Parathyroid adenoma (tissue), 2 donors: ENCODE measurements at regions not wholly inside any gene's neighbourhood (a gene's known extent, or its start where the extent isn't known, plus 50 kb on each side); places are given as distances from the start of the nearest gene placed in this dataset.
A peak's percentile ranks its signal among the peaks of the same experiment; 100 is the strongest.

ENCODE experiments used
- H2AFZ ChIP-seq: fragments of 300-600 bp; sonication (generic); one replicate; pipeline ENCODE4 v1.7.0; 2017; ENCODE audit warnings: antibody characterized with exemption, mild to moderate bottlenecking
- H3K27ac ChIP-seq: fragments of 300-600 bp; sonication (generic); one replicate; pipeline ENCODE4 v1.7.0; 2017
- H3K27me3 ChIP-seq: fragments of 300-600 bp; sonication (generic); one replicate; pipeline ENCODE4 v1.7.0; 2017; ENCODE audit warnings: low read length; ENCODE audit not compliant: control insufficient read depth, insufficient read depth
- H3K36me3 ChIP-seq: fragments of 300-600 bp; sonication (generic); one replicate; pipeline ENCODE4 v1.7.0; 2017; ENCODE audit warnings: low read length; ENCODE audit not compliant: control insufficient read depth, insufficient read depth
- H3K4me1 ChIP-seq: fragments of 300-600 bp; sonication (generic); one replicate; pipeline ENCODE4 v1.7.0; 2017; ENCODE audit warnings: control low read depth
- H3K4me2 ChIP-seq: fragments of 300-600 bp; sonication (generic); one replicate; pipeline ENCODE4 v1.7.0; 2017; ENCODE audit warnings: low read length
- H3K4me3 ChIP-seq: fragments of 300-600 bp; sonication (generic); one replicate; pipeline ENCODE4 v1.7.0; 2017; ENCODE audit warnings: low read depth, low read length
- H3K79me2 ChIP-seq: fragments of 300-600 bp; sonication (generic); one replicate; pipeline ENCODE4 v1.7.0; 2017; ENCODE audit warnings: control low read depth
- H3K9ac ChIP-seq: fragments of 300-600 bp; sonication (generic); one replicate; pipeline ENCODE4 v1.7.0; 2017; ENCODE audit warnings: mild to moderate bottlenecking
- H3K9me3 ChIP-seq: fragments of 300-600 bp; sonication (generic); one replicate; pipeline ENCODE4 v1.7.0; 2017; ENCODE audit warnings: low read length; ENCODE audit not compliant: control insufficient read depth
- TF ChIP-seq, protein P1 (sequence below): fragments of 300-600 bp; sonication (generic); IDR thresholded peaks from one replicate; pipeline ENCODE4 v1.7.0; 2017; ENCODE audit warnings: antibody characterized with exemption, mild to moderate bottlenecking
- donor health status: primary hyperparathyroidism.

DNA sequence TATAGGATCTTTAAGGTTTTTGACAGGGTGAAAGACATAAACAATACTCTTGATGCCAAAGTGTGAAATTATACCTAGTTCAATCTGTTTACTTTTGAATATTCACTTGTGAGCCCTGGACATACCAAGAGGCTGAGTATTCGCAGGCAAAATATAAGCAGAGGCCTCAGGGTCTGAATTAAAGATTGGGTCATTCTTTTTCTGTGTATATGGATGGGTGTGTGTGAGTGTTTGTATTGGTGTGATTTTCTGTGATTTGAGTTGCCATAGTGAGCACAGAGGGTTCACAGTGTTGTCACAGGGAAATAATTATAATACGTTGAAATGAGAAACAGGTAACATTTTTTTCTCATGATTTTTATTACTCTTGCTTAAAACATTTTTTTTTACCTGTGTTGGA is 770.7 kb upstream of the ALCAM start:
- no peaks in the 10 kb centered on the region for H3K27me3 ChIP-seq
- TF ChIP-seq, protein P1, sequence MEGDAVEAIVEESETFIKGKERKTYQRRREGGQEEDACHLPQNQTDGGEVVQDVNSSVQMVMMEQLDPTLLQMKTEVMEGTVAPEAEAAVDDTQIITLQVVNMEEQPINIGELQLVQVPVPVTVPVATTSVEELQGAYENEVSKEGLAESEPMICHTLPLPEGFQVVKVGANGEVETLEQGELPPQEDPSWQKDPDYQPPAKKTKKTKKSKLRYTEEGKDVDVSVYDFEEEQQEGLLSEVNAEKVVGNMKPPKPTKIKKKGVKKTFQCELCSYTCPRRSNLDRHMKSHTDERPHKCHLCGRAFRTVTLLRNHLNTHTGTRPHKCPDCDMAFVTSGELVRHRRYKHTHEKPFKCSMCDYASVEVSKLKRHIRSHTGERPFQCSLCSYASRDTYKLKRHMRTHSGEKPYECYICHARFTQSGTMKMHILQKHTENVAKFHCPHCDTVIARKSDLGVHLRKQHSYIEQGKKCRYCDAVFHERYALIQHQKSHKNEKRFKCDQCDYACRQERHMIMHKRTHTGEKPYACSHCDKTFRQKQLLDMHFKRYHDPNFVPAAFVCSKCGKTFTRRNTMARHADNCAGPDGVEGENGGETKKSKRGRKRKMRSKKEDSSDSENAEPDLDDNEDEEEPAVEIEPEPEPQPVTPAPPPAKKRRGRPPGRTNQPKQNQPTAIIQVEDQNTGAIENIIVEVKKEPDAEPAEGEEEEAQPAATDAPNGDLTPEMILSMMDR, result no peak
- H3K27ac ChIP-seq, result peak overlapping the region; percentile 45
- H3K36me3 ChIP-seq, result no peaks in the 10 kb centered on the region
- H3K79me2 ChIP-seq, result no peaks in the 10 kb centered on the region
- no peaks in the 10 kb centered on the region for H3K9me3 ChIP-seq
- H3K9ac ChIP-seq, result no peak overlapping the region
- peak overlapping the region; percentile 74 for H2AFZ ChIP-seq
- H3K4me3 ChIP-seq, result no peak overlapping the region
- peaks cover 32% of the 10 kb centered on the region for H3K4me1 ChIP-seq
- no peak overlapping the region for H3K4me2 ChIP-seq

DNA sequence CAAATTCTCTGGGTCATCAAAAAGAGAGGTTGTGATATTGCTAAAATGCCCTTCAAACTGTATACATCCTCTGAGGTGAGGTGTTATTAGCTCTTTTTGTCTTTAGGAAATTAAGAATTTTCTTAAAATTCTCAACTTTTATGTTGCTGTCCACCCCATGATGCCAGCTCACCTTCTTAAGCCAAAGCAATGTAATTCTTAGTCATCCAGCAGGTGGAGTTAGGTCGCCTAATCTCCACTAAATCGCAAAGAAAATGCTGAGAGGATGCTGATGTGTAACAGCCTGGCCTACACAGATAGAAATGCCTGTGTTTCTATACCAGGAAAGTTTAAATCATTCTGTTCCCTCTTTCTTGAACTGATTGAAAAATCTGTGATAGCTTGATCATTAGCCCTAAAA is 770.2 kb upstream of the ALCAM start:
- TF ChIP-seq, protein P1, result peak; percentile 68
- Histone ChIP-seq H3K27me3 (no peaks in the 10 kb centered on the region), H3K79me2 (no peaks in the 10 kb centered on the region), H3K4me3 (no peak overlapping the region), H3K9me3 (no peaks in the 10 kb centered on the region), H3K27ac (peak overlapping the region; percentile 50), H3K9ac (no peak overlapping the region), H3K36me3 (no peaks in the 10 kb centered on the region), H3K4me2 (no peak overlapping the region), H2AFZ (peak overlapping the region; percentile 74), H3K4me1 (peaks cover 32% of the 10 kb centered on the region)

DNA sequence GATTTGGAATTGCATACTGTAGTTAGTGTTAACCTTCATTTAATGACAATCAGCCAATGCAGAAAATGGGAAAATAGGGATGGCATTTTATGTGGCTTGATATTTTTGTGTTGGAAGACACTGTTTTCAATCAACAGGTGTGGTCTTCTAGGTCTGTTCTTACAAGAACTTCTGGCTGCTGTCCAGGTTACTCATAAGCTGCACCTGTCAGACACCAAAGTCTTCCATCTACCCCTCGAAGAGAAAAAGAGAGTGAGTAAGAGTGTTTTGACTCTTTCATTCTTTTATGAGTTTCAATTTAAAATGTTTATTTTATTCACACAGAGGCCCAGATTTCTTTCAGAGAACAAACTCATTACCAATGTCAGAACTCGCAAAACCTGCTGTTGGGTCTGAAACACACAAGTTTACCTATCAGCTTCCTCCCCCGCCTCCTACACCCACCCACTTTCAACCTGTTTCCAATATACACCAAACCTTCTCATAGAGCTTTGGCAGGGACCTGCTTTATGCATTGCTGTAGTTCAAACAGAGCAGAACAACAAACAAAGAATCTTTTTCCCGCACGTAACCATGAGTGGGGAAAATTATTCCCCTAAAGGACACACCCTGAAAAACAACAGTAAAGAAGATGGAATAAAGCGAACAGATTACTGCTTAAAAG is 767.7 kb upstream of the ALCAM start:
- no peaks in the 10 kb centered on the region for H3K27me3 ChIP-seq
- peak overlapping the region; percentile 25 for H3K27ac ChIP-seq

DNA sequence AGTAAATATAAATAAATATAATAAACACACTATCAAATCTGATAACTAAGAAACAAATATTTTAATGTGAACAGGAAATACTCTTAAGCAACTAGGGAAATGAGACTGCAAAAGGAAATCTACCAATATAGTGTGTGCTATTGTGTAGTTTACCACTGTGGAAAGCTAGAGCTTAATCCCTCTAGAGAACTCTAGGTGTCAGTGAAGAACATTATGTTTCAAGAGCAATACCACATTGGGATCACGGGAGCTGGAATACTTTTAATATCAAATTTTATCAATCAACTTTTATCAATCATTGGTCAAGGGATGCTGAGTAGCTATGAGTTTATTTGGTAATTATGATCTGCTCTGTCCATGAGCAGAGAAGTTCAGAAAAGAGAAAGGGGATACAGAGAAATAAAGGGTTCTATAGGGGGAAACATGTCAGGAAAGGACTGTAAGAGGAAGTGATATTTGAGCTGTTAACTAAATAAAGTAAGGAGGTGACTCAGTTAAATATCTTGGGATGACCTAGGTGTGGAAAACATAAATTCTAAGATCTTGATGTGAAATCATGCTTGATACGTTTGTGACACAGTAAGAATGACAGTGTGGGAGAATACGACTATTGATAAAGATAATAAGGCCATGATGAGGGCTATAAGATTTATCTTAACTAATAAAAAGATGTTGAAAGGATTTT is 762.2 kb upstream of the ALCAM start:
- H2AFZ ChIP-seq, result peak overlapping the region; percentile 52
- no peak overlapping the region for H3K4me3 ChIP-seq
- no peaks in the 10 kb centered on the region for H3K9me3 ChIP-seq
- H3K79me2 ChIP-seq, result no peaks in the 10 kb centered on the region
- no peaks in the 10 kb centered on the region for H3K27me3 ChIP-seq
- H3K27ac ChIP-seq, result peak overlapping the region; percentile 1
- H3K4me1 ChIP-seq, result peaks cover 35% of the 10 kb centered on the region
- no peak overlapping the region for H3K4me2 ChIP-seq
- TF ChIP-seq, protein P1, result peak; percentile 50
- no peak overlapping the region for H3K9ac ChIP-seq
- no peaks in the 10 kb centered on the region for H3K36me3 ChIP-seq

More for the DNA sequence above, 767.7 kb upstream of the ALCAM start:
- Histone ChIP-seq H3K4me2 (no peak overlapping the region), H3K36me3 (no peaks in the 10 kb centered on the region), H3K9me3 (no peaks in the 10 kb centered on the region), H3K79me2 (no peaks in the 10 kb centered on the region), H3K9ac (no peak overlapping the region), H3K4me3 (no peak overlapping the region), H2AFZ (no peak overlapping the region), H3K4me1 (peaks cover 36% of the 10 kb centered on the region)
- TF ChIP-seq, protein P1, result no peak
